WTC11 (cell line): ENCODE measurements at regions not wholly inside any gene's neighbourhood (a gene's known extent, or its start where the extent isn't known, plus 50 kb on each side); places are given as distances from the start of the nearest gene placed in this dataset.

ENCODE experiments used
- ATAC-seq: fragments of 200-7000 bp; cut with Tn5 transposase; 2 replicates; pipeline ENCODE4 v1.10.0; 2021; ENCODE audit warnings: mild to moderate bottlenecking, moderate library complexity
- CTCF ChIA-PET: fragments of 300-600 bp; sonication (Branson Sonifier 250); formaldehyde crosslinking; loops from one replicate; lab custom pipeline; 2021; ENCODE audit warnings: antibody characterized with exemption; lab: Charles Lee
- POLR2A ChIA-PET: fragments of 350-600 bp; sonication (Branson Sonifier 250); formaldehyde crosslinking; loops from one replicate; lab custom pipeline; 2021; ENCODE audit warnings: antibody characterized with exemption; lab: Charles Lee
- DNase-seq: peaks from one replicate; pipeline ENCODE4 v3.0.0; 2021; ENCODE audit warnings: low spot score
- H3K27ac Mint-ChIP-seq: 2 replicates; pipeline ENCODE4 v1.8.0; 2021; ENCODE audit warnings: mixed read lengths
- H3K27me3 Mint-ChIP-seq: 2 replicates; pipeline ENCODE4 v1.8.0; 2021; ENCODE audit warnings: low read depth, mild to moderate bottlenecking, moderate library complexity, mixed read lengths
- H3K36me3 Mint-ChIP-seq: 2 replicates; pipeline ENCODE4 v1.8.0; 2021; ENCODE audit warnings: mixed read lengths
- H3K4me1 Mint-ChIP-seq: 2 replicates; pipeline ENCODE4 v1.8.0; 2022; ENCODE audit warnings: mixed read lengths
- H3K4me3 Mint-ChIP-seq: 2 replicates; pipeline ENCODE4 v1.8.0; 2021; ENCODE audit warnings: mild to moderate bottlenecking, moderate library complexity, mixed read lengths
- H3K9me3 Mint-ChIP-seq: 2 replicates; pipeline ENCODE4 v1.8.0; 2021; ENCODE audit warnings: mixed read lengths
- AFF4 ChIP-seq: sonication (generic); formaldehyde crosslinking; IDR thresholded peaks from 2 replicates; pipeline ENCODE4 v1.8.1; 2023; ENCODE audit warnings: mild to moderate bottlenecking, missing genetic modification reagents, borderline replicate concordance
- ARID4B ChIP-seq: sonication (generic); formaldehyde crosslinking; IDR thresholded peaks from 2 replicates; pipeline ENCODE4 v1.8.0; 2023; ENCODE audit warnings: missing genetic modification reagents, mild to moderate bottlenecking, borderline replicate concordance
- FOXJ3 ChIP-seq: sonication (generic); formaldehyde crosslinking; IDR thresholded peaks from 2 replicates; pipeline ENCODE4 v1.9.0; 2021; ENCODE audit warnings: missing genetic modification reagents, mild to moderate bottlenecking, borderline replicate concordance
- GABPB1 ChIP-seq: sonication (generic); formaldehyde crosslinking; IDR thresholded peaks from 2 replicates; pipeline ENCODE4 v1.8.1; 2023; ENCODE audit warnings: mild to moderate bottlenecking, missing genetic modification reagents
- NFATC4 ChIP-seq: fragments of 250-450 bp; sonication (Bioruptor Pico); IDR thresholded peaks from 2 replicates; pipeline ENCODE4 v1.9.0; 2021; ENCODE audit warnings: mild to moderate bottlenecking
- NFYB ChIP-seq: sonication (generic); formaldehyde crosslinking; conservative IDR thresholded peaks from 2 replicates; pipeline ENCODE4 v1.8.0; 2022; ENCODE audit warnings: low read depth, missing genetic modification reagents
- NR3C1 ChIP-seq: sonication (generic); formaldehyde crosslinking; conservative IDR thresholded peaks from 2 replicates; pipeline ENCODE4 v1.8.1; 2023; ENCODE audit warnings: low read depth, mild to moderate bottlenecking, missing genetic modification reagents
- RELA ChIP-seq: sonication (generic); formaldehyde crosslinking; IDR thresholded peaks from 2 replicates; pipeline ENCODE4 v1.8.1; 2022; ENCODE audit warnings: missing genetic modification reagents, mild to moderate bottlenecking, borderline replicate concordance
- TCF7 ChIP-seq: sonication (generic); formaldehyde crosslinking; IDR thresholded peaks from 2 replicates; pipeline ENCODE4 v1.8.0; 2022; ENCODE audit warnings: mild to moderate bottlenecking, low read depth, missing genetic modification reagents, moderate library complexity
- ZBTB43 ChIP-seq: sonication (generic); formaldehyde crosslinking; IDR thresholded peaks from 2 replicates; pipeline ENCODE4 v1.8.1; 2023; ENCODE audit warnings: mild to moderate bottlenecking, missing genetic modification reagents
- ZNF671 ChIP-seq: fragments of 250-450 bp; sonication (Bioruptor Pico); IDR thresholded peaks from 2 replicates; pipeline ENCODE4 v1.8.0; 2021; ENCODE audit warnings: mild to moderate bottlenecking
- TF ChIP-seq, protein P1 (sequence below): fragments of 250-450 bp; sonication (Bioruptor Pico); IDR thresholded peaks from 2 replicates; pipeline ENCODE4 v1.8.0; 2021; ENCODE audit warnings: mild to moderate bottlenecking
- TF ChIP-seq, protein P2 (sequence below): fragments of 200-600 bp; IDR thresholded peaks from 2 replicates; pipeline ENCODE4 v1.8.0; 2022; ENCODE audit warnings: antibody characterized with exemption
- TF ChIP-seq, protein P3 (sequence below): fragments of 250-450 bp; sonication (Bioruptor Pico); IDR thresholded peaks from 2 replicates; pipeline ENCODE4 v1.9.0; 2021; ENCODE audit warnings: moderate library complexity, mild to moderate bottlenecking, inconsistent platforms, borderline replicate concordance
- TF ChIP-seq, protein P4 (sequence below): sonication (generic); formaldehyde crosslinking; IDR thresholded peaks from 2 replicates; pipeline ENCODE4 v1.8.0; 2022; ENCODE audit warnings: mild to moderate bottlenecking, missing genetic modification reagents

DNA sequence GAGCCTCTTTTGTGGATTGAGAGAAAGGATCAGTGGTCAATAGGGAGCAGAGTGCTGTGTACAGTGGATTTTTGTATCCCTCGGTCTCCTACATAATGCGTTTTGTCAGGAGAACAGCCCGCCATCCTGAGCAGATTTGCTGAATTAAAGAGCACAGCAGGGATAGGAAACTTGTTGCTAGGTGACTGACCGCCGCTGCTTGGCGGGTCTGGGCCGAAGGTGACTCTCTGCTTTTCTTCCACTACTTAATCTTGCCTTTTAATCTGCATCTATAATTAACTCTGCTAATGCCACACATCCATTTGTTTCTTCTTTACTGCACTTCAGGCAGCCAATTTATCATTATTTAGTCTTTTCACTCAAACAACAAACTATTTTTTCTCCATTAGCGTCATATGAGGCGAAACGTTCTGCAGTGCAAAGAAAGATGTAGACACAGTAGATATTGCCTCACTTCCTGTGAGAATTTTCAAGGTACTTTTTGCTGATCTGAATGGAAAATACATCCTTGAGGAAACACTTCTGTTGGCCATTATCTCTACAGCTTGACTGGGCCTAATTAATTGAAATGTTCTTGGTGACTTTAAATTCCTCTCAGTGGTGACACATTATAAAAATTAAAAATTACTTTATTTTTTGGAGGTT is 108.0 kb downstream of the PPM1A start (continued):
- TF ChIP-seq, protein P1, sequence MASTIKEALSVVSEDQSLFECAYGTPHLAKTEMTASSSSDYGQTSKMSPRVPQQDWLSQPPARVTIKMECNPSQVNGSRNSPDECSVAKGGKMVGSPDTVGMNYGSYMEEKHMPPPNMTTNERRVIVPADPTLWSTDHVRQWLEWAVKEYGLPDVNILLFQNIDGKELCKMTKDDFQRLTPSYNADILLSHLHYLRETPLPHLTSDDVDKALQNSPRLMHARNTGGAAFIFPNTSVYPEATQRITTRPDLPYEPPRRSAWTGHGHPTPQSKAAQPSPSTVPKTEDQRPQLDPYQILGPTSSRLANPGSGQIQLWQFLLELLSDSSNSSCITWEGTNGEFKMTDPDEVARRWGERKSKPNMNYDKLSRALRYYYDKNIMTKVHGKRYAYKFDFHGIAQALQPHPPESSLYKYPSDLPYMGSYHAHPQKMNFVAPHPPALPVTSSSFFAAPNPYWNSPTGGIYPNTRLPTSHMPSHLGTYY (CRISPR knock-in tag), result no peak
- TF ChIP-seq, protein P2, sequence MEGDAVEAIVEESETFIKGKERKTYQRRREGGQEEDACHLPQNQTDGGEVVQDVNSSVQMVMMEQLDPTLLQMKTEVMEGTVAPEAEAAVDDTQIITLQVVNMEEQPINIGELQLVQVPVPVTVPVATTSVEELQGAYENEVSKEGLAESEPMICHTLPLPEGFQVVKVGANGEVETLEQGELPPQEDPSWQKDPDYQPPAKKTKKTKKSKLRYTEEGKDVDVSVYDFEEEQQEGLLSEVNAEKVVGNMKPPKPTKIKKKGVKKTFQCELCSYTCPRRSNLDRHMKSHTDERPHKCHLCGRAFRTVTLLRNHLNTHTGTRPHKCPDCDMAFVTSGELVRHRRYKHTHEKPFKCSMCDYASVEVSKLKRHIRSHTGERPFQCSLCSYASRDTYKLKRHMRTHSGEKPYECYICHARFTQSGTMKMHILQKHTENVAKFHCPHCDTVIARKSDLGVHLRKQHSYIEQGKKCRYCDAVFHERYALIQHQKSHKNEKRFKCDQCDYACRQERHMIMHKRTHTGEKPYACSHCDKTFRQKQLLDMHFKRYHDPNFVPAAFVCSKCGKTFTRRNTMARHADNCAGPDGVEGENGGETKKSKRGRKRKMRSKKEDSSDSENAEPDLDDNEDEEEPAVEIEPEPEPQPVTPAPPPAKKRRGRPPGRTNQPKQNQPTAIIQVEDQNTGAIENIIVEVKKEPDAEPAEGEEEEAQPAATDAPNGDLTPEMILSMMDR, result no peak
- TF ChIP-seq NR3C1 (CRISPR knock-in tag) (no peak), FOXJ3 (no peak), GABPB1 (CRISPR knock-in tag) (no peak), RELA (no peak), NFYB (no peak)
- TF ChIP-seq, protein P3, sequence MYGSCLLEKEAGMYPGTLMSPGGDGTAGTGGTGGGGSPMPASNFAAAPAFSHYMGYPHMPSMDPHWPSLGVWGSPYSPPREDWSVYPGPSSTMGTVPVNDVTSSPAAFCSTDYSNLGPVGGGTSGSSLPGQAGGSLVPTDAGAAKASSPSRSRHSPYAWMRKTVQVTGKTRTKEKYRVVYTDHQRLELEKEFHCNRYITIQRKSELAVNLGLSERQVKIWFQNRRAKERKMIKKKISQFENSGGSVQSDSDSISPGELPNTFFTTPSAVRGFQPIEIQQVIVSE, result no peak
- TF ChIP-seq, all 79 proteins: peak for 0

DNA sequence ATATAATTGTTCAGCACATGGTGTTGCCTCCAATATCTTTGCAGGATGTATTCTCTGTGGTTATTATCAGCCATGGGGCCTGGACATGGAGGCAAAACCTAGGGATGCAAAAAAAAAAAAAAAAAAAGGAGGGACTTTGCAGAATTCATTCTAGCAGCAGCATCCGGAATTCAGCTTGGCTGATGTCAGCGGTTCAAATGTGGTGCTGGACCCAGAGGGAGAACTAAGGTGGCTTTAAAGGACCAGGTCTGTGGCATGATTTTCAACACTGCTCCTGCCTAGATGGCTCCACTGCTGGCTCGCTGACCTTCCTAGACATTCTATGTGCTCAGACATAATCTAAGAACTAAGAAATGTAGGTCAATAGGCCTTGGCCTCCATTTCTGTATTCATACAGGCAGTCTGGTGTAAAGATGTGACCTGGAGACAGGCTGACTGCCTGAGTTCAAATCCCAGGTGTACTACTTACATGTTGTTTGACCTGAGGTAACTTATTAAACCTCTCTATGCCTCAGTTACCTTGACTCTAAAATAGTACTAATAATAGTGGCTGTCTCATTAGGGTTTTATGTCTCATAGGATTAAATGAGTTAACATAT is 108.6 kb downstream of the PPM1A start:
- Mint-ChIP-seq H3K27me3 (no peaks in the 10 kb centered on the region; the same call in 1 of the 2 replicates), H3K27ac (no peak overlapping the region), H3K9me3 (0 out of 2 replicates have a peak, but pooled peaks cover 5% of the 10 kb centered on the region), H3K36me3 (no peaks in the 10 kb centered on the region), H3K4me3 (no peak overlapping the region), H3K4me1 (peaks cover 23% of the 10 kb centered on the region)
- DNase-seq (no peak), ATAC-seq (no peak)
- POLR2A ChIA-PET, result no interaction called here
- CTCF ChIA-PET, result interaction anchor here (0.6 to 0.7 kb wide), 2 partner anchors 174 to 204 kb away, joined by 3 to 4 read pairs; no protein-coding TSS in a partner anchor
- TF ChIP-seq ARID4B (CRISPR knock-in tag) (no peak), NFATC4 (no peak), GABPB1 (CRISPR knock-in tag) (no peak), TCF7 (CRISPR knock-in tag) (no peak), ZNF671 (CRISPR knock-in tag) (no peak), AFF4 (no peak), ZBTB43 (CRISPR knock-in tag) (no peak)
- TF ChIP-seq, protein P4, sequence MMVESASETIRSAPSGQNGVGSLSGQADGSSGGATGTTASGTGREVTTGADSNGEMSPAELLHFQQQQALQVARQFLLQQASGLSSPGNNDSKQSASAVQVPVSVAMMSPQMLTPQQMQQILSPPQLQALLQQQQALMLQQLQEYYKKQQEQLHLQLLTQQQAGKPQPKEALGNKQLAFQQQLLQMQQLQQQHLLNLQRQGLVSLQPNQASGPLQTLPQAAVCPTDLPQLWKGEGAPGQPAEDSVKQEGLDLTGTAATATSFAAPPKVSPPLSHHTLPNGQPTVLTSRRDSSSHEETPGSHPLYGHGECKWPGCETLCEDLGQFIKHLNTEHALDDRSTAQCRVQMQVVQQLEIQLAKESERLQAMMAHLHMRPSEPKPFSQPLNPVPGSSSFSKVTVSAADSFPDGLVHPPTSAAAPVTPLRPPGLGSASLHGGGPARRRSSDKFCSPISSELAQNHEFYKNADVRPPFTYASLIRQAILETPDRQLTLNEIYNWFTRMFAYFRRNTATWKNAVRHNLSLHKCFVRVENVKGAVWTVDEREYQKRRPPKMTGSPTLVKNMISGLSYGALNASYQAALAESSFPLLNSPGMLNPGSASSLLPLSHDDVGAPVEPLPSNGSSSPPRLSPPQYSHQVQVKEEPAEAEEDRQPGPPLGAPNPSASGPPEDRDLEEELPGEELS, result no peak
